GM18505 (cell line): ENCODE measurements at regions not wholly inside any gene's neighbourhood (a gene's known extent, or its start where the extent isn't known, plus 50 kb on each side); places are given as distances from the start of the nearest gene placed in this dataset.

Experiments
- ATAC-seq: cut with Tn5 transposase; IDR thresholded peaks from one replicate; pipeline ENCODE4 v1.9.1; 2021; ENCODE audit not compliant: unreplicated experiment
- POLR2A ChIP-seq: IDR thresholded peaks from 4 replicates; pipeline ENCODE4 v1.6.1; 2011; ENCODE audit warnings: borderline replicate concordance; ENCODE audit not compliant: insufficient read depth, insufficient read length; ENCODE audit errors: extremely low read depth

DNA sequence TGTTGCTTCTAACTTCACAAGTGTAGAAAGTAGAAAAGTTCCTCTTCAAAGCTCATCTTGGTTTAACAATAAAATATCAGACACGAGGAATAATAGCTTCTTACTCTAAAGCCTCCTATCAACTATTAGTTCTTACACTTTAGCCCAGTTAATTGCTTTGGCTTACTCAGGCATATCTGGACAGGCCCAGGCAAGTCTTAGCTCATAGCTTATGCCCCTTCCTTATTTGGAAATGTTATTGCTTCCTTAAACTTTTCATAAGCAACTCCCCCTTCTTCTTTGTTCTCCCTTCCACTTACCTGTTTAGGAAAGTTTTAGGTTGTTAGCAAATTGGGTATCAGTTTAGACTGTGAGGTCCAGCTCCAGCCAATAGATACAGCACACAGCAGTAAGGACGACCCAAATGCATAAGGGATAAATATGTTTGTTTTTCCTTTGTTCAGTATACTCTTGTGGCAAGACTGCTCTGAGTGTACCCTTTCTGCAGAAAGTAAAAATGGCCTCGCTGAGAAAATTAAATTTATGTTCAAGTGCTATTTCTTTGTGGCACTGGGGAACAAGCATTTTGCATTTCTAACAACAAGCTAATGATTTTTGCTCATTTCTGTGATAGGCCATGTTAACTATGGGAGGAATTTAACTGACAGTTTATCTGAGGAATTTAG, 162.1 kb downstream of the SMC2 start:
- no peak for ATAC-seq
- TF ChIP-seq POLR2A: no peak

DNA sequence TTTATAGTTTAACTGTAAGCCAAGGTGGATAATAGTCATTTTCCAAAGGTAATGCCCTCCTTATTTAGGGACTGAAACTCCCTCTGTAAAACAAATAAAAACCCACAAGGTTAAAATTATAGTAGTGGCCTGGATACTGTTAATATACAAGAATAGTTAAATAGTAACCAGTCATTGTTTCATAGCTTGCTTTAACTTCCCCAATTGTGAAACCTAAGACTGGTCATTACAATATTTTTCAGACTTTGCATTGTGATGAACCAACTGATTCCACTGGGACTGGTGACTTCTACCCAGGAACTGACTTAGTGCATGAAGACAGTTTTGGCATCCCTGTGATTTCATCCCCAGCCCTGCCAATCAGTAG, 162.6 kb downstream of the SMC2 start:
- no peak for ATAC-seq
- TF ChIP-seq POLR2A: no peak

DNA sequence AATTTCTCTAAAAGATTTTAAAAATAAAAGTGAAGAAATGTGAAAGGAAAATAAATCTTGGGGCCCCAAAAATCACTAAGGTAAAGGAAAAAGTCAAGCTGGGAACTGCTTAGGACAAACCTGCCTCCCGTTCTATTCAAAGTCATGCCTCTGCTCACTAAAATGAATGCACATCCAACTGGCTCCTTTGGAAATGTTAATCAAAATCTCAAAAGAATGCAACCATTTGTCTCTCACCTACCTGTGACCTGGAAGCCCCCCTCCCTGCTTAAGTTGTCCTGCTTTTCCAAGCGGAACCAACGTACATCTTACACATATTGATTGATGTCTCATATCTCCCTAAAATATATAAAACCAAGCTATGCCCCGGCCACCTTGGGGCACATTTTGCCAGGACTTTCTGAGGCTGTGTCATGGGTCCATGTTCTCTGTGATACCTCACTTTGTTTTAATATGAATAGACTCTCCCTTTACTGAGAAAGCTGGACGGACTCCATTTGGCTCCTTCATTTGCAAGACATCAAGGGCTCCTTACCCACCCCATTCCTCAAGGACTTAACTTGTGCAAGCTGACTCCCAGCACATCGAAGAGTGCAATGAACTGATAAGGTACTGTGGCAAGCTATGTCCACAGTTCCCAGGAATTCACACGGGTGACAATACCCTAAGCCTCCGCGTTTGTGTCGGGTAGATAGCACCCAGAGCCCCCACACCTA, 164.3 kb downstream of the SMC2 start:
- ATAC-seq: no peak

DNA sequence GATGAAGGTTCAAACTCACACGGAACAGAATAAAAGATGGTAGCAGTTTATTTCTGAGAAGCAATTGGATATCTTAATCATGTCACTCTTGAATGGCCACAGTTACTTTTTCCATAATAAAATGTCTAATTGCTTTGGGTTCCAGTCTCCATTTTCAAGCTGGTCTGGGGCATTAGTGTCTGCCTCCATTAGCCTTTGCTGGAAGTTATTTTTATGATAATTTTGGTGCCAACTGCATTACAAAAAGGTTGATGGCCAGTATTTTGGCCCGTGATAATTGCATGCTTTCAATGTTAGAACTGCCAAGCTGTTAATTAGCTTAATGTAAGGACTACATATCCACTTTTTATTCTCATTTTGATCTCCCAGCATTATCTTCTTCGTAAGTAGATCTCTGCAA, 165.9 kb downstream of the SMC2 start:
- no peak for TF ChIP-seq POLR2A
- no peak for ATAC-seq

More for the DNA sequence above, 164.3 kb downstream of the SMC2 start:
- TF ChIP-seq POLR2A: no peak

DNA sequence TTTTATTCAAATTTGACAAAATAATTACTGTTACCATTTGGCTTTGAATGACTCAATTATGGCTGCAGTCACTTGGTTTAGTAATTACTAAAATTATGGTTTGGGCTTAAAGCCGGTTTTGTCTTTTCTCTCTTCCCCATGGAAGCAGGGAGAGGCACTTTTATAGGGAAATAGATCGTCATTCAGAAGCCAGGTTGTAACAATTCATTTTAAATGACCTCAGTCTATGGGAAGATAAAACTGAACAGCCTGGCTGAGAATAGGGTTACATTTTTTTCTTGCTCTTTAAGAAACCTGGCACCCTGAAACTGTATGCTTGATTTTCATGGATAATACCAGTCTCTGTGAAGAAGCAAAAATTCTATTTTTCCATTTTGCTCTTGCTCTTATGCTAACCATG, 169.8 kb downstream of the SMC2 start:
- ATAC-seq: no peak
- no peak for TF ChIP-seq POLR2A

DNA sequence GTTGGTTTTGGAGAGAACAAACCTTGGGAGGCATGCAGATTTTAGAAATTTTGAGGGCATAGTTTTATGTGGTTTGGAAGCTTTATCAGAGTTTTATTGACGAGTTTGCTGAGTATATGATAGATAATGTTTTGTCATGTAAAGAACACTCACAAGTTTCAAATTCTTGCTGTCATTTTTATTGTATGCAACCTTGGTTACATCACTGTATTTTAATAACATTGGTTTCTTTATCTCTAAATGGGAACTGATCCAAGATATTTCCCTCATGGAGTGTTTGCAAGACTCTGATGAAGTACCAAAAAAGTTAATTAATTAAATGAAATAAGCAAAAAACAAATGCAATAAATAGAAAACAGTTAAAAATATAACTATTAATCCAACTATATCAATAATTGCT, 170.3 kb downstream of the SMC2 start:
- TF ChIP-seq POLR2A: no peak
- ATAC-seq: no peak

DNA sequence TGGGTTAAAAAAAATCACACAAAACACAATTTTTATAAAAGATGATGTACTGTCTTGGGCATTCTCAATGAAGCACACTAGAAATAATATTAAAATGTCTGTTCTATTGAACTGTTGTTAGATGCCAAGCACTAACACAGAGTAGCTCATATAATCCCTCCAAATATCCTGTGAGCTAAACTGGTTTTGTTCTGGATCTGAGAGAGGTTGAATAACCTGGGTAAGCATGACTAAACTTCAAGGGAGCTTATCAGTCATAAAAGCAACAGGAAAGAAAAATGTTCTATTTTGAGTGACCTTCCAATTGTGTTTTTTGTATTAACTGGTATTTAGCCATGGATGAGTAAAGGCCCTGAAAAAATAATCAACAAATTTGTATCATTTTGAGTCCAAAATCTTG, 175.3 kb downstream of the SMC2 start:
- no peak for TF ChIP-seq POLR2A
- ATAC-seq: no peak

DNA sequence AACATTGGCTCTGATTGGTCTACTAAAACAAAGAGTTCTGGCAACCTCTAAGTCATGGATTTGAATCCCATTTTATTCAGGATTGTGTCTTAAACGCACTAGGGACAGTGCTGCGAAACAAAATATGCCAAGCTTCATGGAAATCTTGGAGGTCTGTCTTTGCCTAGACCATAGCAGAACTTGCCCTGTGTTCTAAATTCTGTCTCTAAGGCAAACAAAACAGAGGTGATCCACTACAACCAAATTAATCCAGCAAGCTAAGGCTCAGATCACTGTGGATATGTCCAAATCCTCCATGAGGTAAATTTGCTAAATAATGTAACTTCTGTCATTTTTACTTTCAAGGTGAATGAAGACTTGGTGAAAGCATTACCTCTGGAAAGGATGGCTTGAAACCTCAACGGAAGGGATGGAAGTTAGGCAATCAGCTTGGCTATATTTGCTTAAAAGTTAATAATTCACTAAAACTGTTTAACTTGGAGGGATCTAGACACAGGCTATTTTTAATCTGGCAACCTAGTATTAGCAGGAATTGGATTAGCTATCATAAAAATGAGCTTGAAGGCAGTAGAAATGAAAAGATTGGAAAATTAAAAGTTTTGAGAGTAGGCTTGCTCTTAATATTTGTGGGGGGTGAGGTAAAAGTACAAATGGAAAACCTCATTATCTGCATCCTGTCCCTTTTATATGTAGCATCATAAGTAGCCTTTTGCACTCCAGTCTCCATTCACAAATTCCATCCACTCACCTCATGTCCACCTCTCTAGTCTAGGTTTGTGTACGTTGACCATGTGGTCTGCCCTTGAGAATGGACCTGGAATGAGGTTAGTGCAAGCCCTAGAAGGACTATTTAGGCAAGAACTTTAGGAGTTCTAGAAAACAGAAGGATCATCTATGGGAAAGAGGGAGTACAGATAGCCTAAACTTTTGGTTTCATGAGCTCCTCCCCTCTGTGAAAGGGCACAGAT, 176.2 kb downstream of the SMC2 start:
- no peak for ATAC-seq
- no peak for TF ChIP-seq POLR2A

DNA sequence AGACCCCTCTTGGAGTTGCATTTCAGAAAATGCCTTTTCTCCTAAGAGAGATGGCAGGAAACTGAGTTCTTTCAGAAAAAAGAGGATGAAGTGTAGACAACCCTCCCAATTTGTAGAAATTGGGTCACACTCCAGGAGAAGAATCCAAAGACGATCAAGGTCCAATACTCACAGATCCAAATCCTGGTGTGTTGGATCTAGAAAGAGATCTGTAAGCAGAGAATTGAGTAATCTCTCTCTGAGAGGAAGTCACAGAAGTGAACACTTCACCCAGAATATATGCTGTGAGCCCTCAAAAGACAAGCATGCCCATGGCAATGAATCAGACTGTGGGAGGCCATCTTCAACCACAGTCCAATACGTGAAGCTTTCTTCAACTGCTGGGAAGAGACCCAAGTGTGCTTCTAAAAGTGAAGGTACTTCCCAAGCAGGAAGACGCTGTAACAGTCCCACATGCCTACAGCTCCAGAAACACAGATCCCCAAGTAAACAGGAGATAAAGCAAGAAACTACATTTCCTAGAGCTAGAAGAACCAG, 182.7 kb downstream of the SMC2 start:
- TF ChIP-seq POLR2A: no peak
- ATAC-seq: no peak

DNA sequence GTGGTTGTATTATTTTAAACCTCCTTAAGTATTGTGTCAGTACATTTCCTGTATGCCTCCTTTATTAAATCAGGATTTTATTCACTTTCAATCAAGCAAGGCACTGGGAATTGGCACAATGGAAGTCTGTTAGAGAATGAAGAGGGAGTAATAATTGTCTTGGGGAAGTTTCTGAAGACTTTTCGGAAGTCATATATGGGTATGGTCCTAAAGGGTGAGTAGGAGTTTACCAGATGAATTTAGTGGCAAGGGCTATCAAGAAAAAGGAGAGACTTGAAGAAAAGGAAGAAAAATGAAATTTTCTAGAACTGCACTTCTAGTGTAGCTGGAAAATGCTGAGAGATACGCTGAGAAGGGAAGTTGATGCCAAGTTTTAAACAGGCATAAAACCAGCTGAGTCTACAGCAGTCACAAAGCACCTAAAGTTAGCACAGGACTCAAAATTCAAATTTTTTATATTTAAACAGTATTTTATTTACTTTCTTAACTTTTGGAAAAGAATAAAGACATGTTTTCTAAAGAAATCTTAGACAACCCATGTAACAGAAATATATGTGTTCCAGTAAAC, 184.9 kb downstream of the SMC2 start:
- no peak for TF ChIP-seq POLR2A
- no peak for ATAC-seq

DNA sequence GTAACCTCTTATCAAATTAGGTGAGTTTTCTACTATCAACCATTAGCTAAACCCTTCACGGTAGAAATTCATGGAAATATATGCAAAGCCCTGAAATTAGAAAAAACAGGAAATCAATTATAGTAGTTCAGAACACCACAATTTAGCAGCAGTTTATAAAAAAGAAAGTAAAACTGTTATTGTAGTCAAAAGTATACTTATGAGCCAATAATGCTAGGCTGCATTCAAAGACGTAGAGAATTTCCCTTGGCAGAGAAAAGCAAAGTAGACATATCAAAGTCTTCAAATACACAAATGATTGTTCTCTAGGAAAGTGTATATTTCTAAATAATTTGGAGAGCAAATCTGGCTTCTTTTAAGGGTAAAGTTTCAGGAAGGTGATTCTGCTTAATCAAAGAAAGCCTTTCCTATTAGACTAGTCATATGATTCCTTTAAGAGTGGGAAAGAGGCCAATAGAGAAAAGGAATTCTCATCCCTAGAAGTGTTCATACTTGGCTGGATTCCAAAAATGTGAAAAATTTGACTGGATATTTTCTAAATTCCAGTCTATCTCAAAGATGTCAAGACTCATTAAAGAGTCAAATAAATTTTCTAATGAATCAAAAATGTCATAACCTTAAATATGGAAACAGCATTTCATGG, 185.5 kb downstream of the SMC2 start:
- TF ChIP-seq POLR2A: no peak
- no peak for ATAC-seq

DNA sequence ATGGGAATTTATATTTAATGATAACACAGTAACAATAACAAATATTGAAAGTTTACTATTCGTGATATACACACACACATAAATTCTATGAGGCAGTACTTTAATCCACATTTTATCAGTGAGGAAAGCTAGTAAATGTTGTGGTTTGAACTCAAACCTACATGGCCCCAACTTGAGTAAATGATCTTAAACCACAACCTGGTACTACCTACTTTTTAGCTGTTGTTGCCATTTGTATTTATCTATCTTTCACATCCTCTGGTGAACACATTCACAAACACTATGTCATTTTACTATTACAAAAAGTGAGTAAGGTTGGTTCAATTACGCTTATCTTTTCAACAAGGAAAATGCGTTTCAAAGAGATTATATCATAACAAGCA, 186.1 kb downstream of the SMC2 start:
- ATAC-seq: no peak
- no peak for TF ChIP-seq POLR2A
